HCT116 (cell line): ENCODE measurements at regions not wholly inside any gene's neighbourhood (a gene's known extent, or its start where the extent isn't known, plus 50 kb on each side); places are given as distances from the start of the nearest gene placed in this dataset.

ENCODE experiments used
- ATAC-seq: fragments of 200-7000 bp; cut with Tn5 transposase; 2 replicates; pipeline ENCODE4 v1.9.1; 2020; ENCODE audit warnings: mild to moderate bottlenecking, moderate library complexity
- BruUV-seq: library from RNA; stranded (reverse); fragments of 400-500 nt; replicated peaks from 2 replicates; lab custom pipeline; 2021; lab: Mats Ljungman, UMichigan
- CTCF ChIA-PET: fragments of 300-600 bp; sonication (Branson Sonifier 250); formaldehyde crosslinking; loops from one replicate; lab custom pipeline; 2021; ENCODE audit warnings: antibody characterized with exemption; lab: Charles Lee
- POLR2A ChIA-PET: fragments of 300-600, 350-600 bp; sonication (Branson Sonifier 250); formaldehyde crosslinking; loops from one replicate; lab custom pipeline; 2021; ENCODE audit warnings: antibody characterized with exemption; lab: Charles Lee
- RAD21 ChIA-PET, 2 experiments: fragments of 300-600 bp; sonication (Branson Sonifier 250); formaldehyde crosslinking; loops; one replicate each; lab custom pipeline; 2023; ENCODE audit warnings: low total read pairs in 2 of 2; ENCODE audit not compliant: uncharacterized antibody in 2 of 2, unreplicated experiment in 2 of 2, low non-redundant PET in 1 of 2; lab: Charles Lee
- DNase-seq: peaks from one replicate; pipeline ENCODE4 v3.0.0-alpha.2; 2010; ENCODE audit warnings: low read depth, low spot score
- H2AFZ ChIP-seq: fragments of 200-600 bp; shearing (Covaris generic), sonication (generic); 2 replicates; pipeline ENCODE4 v1.6.1; 2017; ENCODE audit warnings: low read depth, mixed run types, mixed read lengths, antibody characterized with exemption, low read length; ENCODE audit not compliant: poor library complexity, severe bottlenecking
- H3K27ac ChIP-seq: 2 replicates; pipeline ENCODE4 v1.5.1; 2012; ENCODE audit warnings: low read depth, low read length
- H3K27me3 ChIP-seq: fragments of 200-600 bp; sonication (generic); 2 replicates; pipeline ENCODE4 v1.6.1; 2016; ENCODE audit warnings: mixed run types, low read length, mixed read lengths; ENCODE audit not compliant: insufficient read depth
- H3K36me3 ChIP-seq, 2 experiments: fragments of 200-500 bp in 1 of 2; fragments of 200-600 bp in 1 of 2; sonication (Bioruptor generic) in 1 of 2; sonication (generic) in 1 of 2; 2 replicates each; pipeline versions ENCODE4 v1.5.1 to v1.6.1; 2014 to 2016; ENCODE audit warnings: low read length in 2 of 2, inconsistent platforms in 1 of 2, mixed read lengths in 1 of 2, mixed run types in 1 of 2; ENCODE audit not compliant: insufficient read depth in 2 of 2, control insufficient read depth in 1 of 2
- H3K4me1 ChIP-seq, 2 experiments: fragments of 200-600 bp in 1 of 2; sonication (generic) in 1 of 2; 2 replicates each; pipeline versions ENCODE4 v1.5.1 to v1.6.1; 2012 to 2017; ENCODE audit warnings: low read length in 2 of 2, inconsistent platforms in 1 of 2, mild to moderate bottlenecking in 1 of 2, mixed read lengths in 1 of 2, mixed run types in 1 of 2, moderate library complexity in 1 of 2; ENCODE audit not compliant: insufficient read depth in 2 of 2, control insufficient read depth in 1 of 2
- H3K4me2 ChIP-seq: fragments of 200-600 bp; sonication (generic); 2 replicates; pipeline ENCODE4 v1.6.1; 2017; ENCODE audit warnings: mixed run types, low read length, mixed read lengths
- H3K4me3 ChIP-seq, 2 experiments: fragments of 200-600 bp in 1 of 2; sonication (generic) in 1 of 2; replicated peaks in 1 of 2; 2 replicates each; pipeline ENCODE4 v1.5.1; 2011 to 2016; ENCODE audit warnings: low read length in 2 of 2, control low read depth in 1 of 2, low read depth in 1 of 2, mild to moderate bottlenecking in 1 of 2, mixed read lengths in 1 of 2, mixed run types in 1 of 2
- H3K79me2 ChIP-seq: fragments of 200-600 bp; sonication (generic); 2 replicates; pipeline ENCODE4 v1.6.1; 2017; ENCODE audit warnings: mild to moderate bottlenecking, mixed run types, low read length, moderate library complexity, mixed read lengths; ENCODE audit not compliant: insufficient read depth
- H3K9ac ChIP-seq: fragments of 200-600 bp; sonication (generic); 2 replicates; pipeline ENCODE4 v1.6.1; 2016; ENCODE audit warnings: low read length, mixed read lengths
- H3K9me2 ChIP-seq: fragments of 200-600 bp; sonication (generic), shearing (Covaris generic); 2 replicates; pipeline ENCODE4 v1.6.1; 2017; ENCODE audit warnings: mixed run types, mild to moderate bottlenecking, moderate library complexity; ENCODE audit not compliant: insufficient read depth
- H3K9me3 ChIP-seq, 2 experiments: fragments of 200-500 bp in 1 of 2; fragments of 200-600 bp in 1 of 2; sonication (Bioruptor generic) in 1 of 2; sonication (generic) in 1 of 2; 2 replicates each; pipeline ENCODE4 v1.6.1; 2014 to 2017; ENCODE audit warnings: low read length in 2 of 2, mixed read lengths in 2 of 2, inconsistent platforms in 1 of 2, low read depth in 1 of 2, mild to moderate bottlenecking in 1 of 2, mixed run types in 1 of 2, moderate library complexity in 1 of 2; ENCODE audit not compliant: control insufficient read depth in 1 of 2, insufficient read depth in 1 of 2
- H4K20me1 ChIP-seq: fragments of 200-600 bp; sonication (generic), shearing (Covaris generic); 2 replicates; pipeline ENCODE4 v1.6.1; 2017; ENCODE audit warnings: mixed run types, mild to moderate bottlenecking, moderate library complexity; ENCODE audit not compliant: insufficient read depth
- CBX3 ChIP-seq: IDR thresholded peaks from 2 replicates; pipeline ENCODE4 v1.6.1; 2012; ENCODE audit warnings: low read depth
- CEBPB ChIP-seq: IDR thresholded peaks from 2 replicates; pipeline ENCODE4 v1.6.1; 2012; ENCODE audit warnings: low read depth
- ELF1 ChIP-seq: IDR thresholded peaks from 2 replicates; pipeline ENCODE4 v1.6.1; 2012; ENCODE audit warnings: low read depth, borderline replicate concordance
- EZH2 ChIP-seq: fragments of 200-600 bp; sonication (generic); IDR thresholded peaks from 2 replicates; pipeline ENCODE4 v1.6.1; 2017; ENCODE audit warnings: antibody characterized with exemption, mixed run types
- EZH2phosphoT487 ChIP-seq: fragments of 200-600 bp; IDR thresholded peaks from 2 replicates; pipeline ENCODE4 v1.6.1; 2018; ENCODE audit warnings: antibody characterized with exemption, borderline replicate concordance
- FOSL1 ChIP-seq: IDR thresholded peaks from 2 replicates; pipeline ENCODE4 v1.6.1; 2012; ENCODE audit warnings: low read depth
- JUND ChIP-seq: IDR thresholded peaks from 2 replicates; pipeline ENCODE4 v1.6.1; 2012
- MAX ChIP-seq: IDR thresholded peaks from 2 replicates; pipeline ENCODE4 v1.6.1; 2012
- POLR2AphosphoS5 ChIP-seq: IDR thresholded peaks from 2 replicates; pipeline ENCODE4 v1.6.1; 2011; ENCODE audit warnings: mild to moderate bottlenecking, low read depth, low read length, moderate library complexity
- RAD21 ChIP-seq: IDR thresholded peaks from 2 replicates; pipeline ENCODE4 v1.6.1; 2012; ENCODE audit warnings: low read depth, mild to moderate bottlenecking
- REST ChIP-seq: IDR thresholded peaks from 2 replicates; pipeline ENCODE4 v1.6.1; 2012; ENCODE audit warnings: low read depth
- SIN3A ChIP-seq: IDR thresholded peaks from 2 replicates; pipeline ENCODE4 v1.6.1; 2012; ENCODE audit warnings: low read depth
- SP1 ChIP-seq: IDR thresholded peaks from 2 replicates; pipeline ENCODE4 v1.6.1; 2012; ENCODE audit warnings: low read depth
- TCF7L2 ChIP-seq: IDR thresholded peaks from 2 replicates; pipeline ENCODE4 v1.7.0; 2011; ENCODE audit warnings: borderline replicate concordance, inconsistent platforms; ENCODE audit not compliant: insufficient read depth, insufficient read length; ENCODE audit errors: extremely low read depth
- ZFX ChIP-seq: fragments of 450-650 bp; IDR thresholded peaks from 2 replicates; pipeline ENCODE4 v1.6.1; 2017
- ZNF274 ChIP-seq: fragments of 200-500 bp; sonication (Bioruptor generic); IDR thresholded peaks from 2 replicates; pipeline ENCODE4 v1.6.1; 2014; ENCODE audit warnings: mild to moderate bottlenecking, low read depth, low read length, inconsistent platforms
- intact Hi-C: fragments of 100-400 bp; cut with micrococcal nuclease; formaldehyde crosslinking; loops from 2 replicates; pipeline ENCODE4 v1.10.0; 2022
- TF ChIP-seq, protein P1 (sequence below), 3 experiments: fragments of 200-600 bp in 1 of 3; sonication (generic) in 1 of 3; IDR thresholded peaks in 2 of 3; conservative IDR thresholded peaks in 1 of 3; 2 replicates each; pipeline ENCODE4 v1.5.1; 2012 to 2017; ENCODE audit warnings: low read depth in 2 of 3, low read length in 2 of 3, antibody characterized with exemption in 1 of 3, borderline replicate concordance in 1 of 3, control low read depth in 1 of 3, mild to moderate bottlenecking in 1 of 3, mixed read lengths in 1 of 3, mixed run types in 1 of 3, moderate library complexity in 1 of 3; ENCODE audit not compliant: insufficient read depth in 1 of 3
- TF ChIP-seq, protein P2 (sequence below): IDR thresholded peaks from 2 replicates; pipeline ENCODE4 v1.6.1; 2012

DNA sequence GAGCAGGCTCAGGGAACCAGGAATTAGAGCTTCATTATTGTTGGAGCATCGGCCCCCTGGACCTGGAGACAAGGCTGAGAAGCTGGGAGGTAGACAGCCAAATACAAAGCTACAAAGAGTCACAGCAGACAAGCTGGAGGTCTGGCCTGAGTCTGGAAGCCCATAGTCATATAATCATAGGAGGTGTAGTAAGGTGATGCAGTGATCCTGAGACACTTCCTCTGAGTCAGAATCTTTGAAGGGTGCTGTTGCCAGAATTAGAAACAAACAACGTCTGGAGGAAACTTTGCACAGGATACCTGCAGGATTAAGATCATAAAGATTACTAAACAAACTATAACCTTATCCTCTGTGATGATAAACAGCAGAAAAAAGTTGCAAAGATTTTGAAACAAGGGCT lies 213.8 kb downstream of the DSC3 start:
- CTCF ChIA-PET = no interaction called here
- Histone ChIP-seq H3K4me1 (no peaks in the 10 kb centered on the region), H4K20me1 (no peaks in the 10 kb centered on the region), H3K9ac (no peak overlapping the region), H3K27me3 (no peaks in the 10 kb centered on the region), H3K4me3 (no peak overlapping the region), H3K36me3 (no peaks in the 10 kb centered on the region), H3K79me2 (no peaks in the 10 kb centered on the region), H2AFZ (no peak overlapping the region), H3K27ac (no peak overlapping the region), H3K9me2 (no peaks in the 10 kb centered on the region), H3K9me3 (no peaks in the 10 kb centered on the region), H3K4me2 (peak overlapping the region; percentile 3; the same call in 1 of the 2 replicates)
- POLR2A ChIA-PET = no interaction called here
- BruUV-seq = no TSS peak
- no peak for ATAC-seq
- TF ChIP-seq EZH2 (no peak), SP1 (no peak), ZNF274 (no peak), CEBPB (no peak), FOSL1 (no peak), CBX3 (no peak), POLR2AphosphoS5 (no peak), SIN3A (no peak), RAD21 (no peak), ZFX (no peak), JUND (no peak), TCF7L2 (no peak), REST (no peak), MAX (no peak), EZH2phosphoT487 (no peak), ELF1 (no peak)
- TF ChIP-seq, protein P1, sequence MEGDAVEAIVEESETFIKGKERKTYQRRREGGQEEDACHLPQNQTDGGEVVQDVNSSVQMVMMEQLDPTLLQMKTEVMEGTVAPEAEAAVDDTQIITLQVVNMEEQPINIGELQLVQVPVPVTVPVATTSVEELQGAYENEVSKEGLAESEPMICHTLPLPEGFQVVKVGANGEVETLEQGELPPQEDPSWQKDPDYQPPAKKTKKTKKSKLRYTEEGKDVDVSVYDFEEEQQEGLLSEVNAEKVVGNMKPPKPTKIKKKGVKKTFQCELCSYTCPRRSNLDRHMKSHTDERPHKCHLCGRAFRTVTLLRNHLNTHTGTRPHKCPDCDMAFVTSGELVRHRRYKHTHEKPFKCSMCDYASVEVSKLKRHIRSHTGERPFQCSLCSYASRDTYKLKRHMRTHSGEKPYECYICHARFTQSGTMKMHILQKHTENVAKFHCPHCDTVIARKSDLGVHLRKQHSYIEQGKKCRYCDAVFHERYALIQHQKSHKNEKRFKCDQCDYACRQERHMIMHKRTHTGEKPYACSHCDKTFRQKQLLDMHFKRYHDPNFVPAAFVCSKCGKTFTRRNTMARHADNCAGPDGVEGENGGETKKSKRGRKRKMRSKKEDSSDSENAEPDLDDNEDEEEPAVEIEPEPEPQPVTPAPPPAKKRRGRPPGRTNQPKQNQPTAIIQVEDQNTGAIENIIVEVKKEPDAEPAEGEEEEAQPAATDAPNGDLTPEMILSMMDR (IDR thresholded peaks at IDR 0.05 in 2 of 3, conservative IDR thresholded peaks at IDR 0.05 in 1 of 3; ENCODE audit: borderline replicate concordance in 1 of 3, insufficient read depth in 1 of 3, low read depth in 2 of 3, low read length in 2 of 3) = no peak
- TF ChIP-seq, protein P2, sequence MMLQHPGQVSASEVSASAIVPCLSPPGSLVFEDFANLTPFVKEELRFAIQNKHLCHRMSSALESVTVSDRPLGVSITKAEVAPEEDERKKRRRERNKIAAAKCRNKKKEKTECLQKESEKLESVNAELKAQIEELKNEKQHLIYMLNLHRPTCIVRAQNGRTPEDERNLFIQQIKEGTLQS = no peak
- no peak for DNase-seq
- intact Hi-C loops = no loop called here
- RAD21 ChIA-PET = no interaction called here
